GM12865 (cell line): ENCODE measurements at regions not wholly inside any gene's neighbourhood (a gene's known extent, or its start where the extent isn't known, plus 50 kb on each side); places are given as distances from the start of the nearest gene placed in this dataset.

Experiments
- DNase-seq: peaks from one replicate; pipeline ENCODE4 v3.0.0; 2010; ENCODE audit warnings: low read depth
- H3K4me3 ChIP-seq: 2 replicates; pipeline ENCODE4 v1.5.1; 2011; ENCODE audit warnings: mild to moderate bottlenecking, low read depth, low read length, control low read depth
- CTCF ChIP-seq: IDR thresholded peaks from 2 replicates; pipeline ENCODE4 v1.5.1; 2011; ENCODE audit warnings: low read length, control low read depth, low read depth, inconsistent platforms; ENCODE audit not compliant: insufficient read depth; ENCODE audit errors: missing control alignments

- TF ChIP-seq CTCF = no peak
Measured at GRCh38 chr15:70354346-70354905, 256.7 kb upstream of the TLE3 start.

GRCh38 chr15:70353606-70354345 lies 256.1 kb upstream of the TLE3 start:
- no peak overlapping the region for H3K4me3 ChIP-seq
- no peak for TF ChIP-seq CTCF
- no peak for DNase-seq

More at GRCh38 chr15:70354346-70354905, 256.7 kb upstream of the TLE3 start:
- no peak overlapping the region for H3K4me3 ChIP-seq
- DNase-seq = no peak

- DNase-seq = no peak
- no peak overlapping the region for H3K4me3 ChIP-seq
- TF ChIP-seq CTCF = no peak
Measured at GRCh38 chr15:70351941-70352774, 254.4 kb upstream of the TLE3 start.

GRCh38 chr15:70351391-70351790 lies 253.7 kb upstream of the TLE3 start:
- H3K4me3 ChIP-seq = no peak overlapping the region
- no peak for TF ChIP-seq CTCF
- no peak for DNase-seq

GRCh38 chr15:70348581-70349344 lies 251.0 kb upstream of the TLE3 start:
- no peak for DNase-seq

More at GRCh38 chr15:70348581-70349344, 251.0 kb upstream of the TLE3 start:
- H3K4me3 ChIP-seq = no peak overlapping the region
- no peak for TF ChIP-seq CTCF
